Tibial nerve (tissue), 4 donors: ENCODE measurements at regions not wholly inside any gene's neighbourhood (a gene's known extent, or its start where the extent isn't known, plus 50 kb on each side); places are given as distances from the start of the nearest gene placed in this dataset.

Experiments used
- DNase-seq, 2 donors: peaks; one replicate each; pipeline ENCODE4 v3.0.0-alpha.2; 2019; ENCODE audit warnings: low spot score in 2 of 2
- H3K27ac ChIP-seq, 4 donors: fragments of 200-600 bp; sonication (generic) in 3 of 4; one replicate each; pipeline ENCODE4 v1.5.1; 2017 to 2019; ENCODE audit warnings: mild to moderate bottlenecking in 1 of 4
- H3K27me3 ChIP-seq, 2 donors: fragments of 200-600 bp; sonication (generic) in 1 of 2; one replicate each; pipeline versions ENCODE4 v1.5.1 to v1.6.0; 2017 to 2019
- H3K36me3 ChIP-seq, 3 donors: fragments of 200-600 bp; sonication (generic); one replicate each; pipeline ENCODE4 v1.5.1; 2018 to 2019
- H3K4me1 ChIP-seq, 4 donors: fragments of 200-600 bp; sonication (generic) in 3 of 4; one replicate each; pipeline ENCODE4 v1.5.1; 2017 to 2019
- H3K4me3 ChIP-seq, 4 donors: fragments of 200-600 bp; sonication (generic) in 3 of 4; one replicate each; pipeline ENCODE4 v1.5.1; 2017 to 2019; ENCODE audit warnings: mild to moderate bottlenecking in 1 of 4, moderate library complexity in 1 of 4
- H3K9me3 ChIP-seq, 4 donors: fragments of 200-600 bp; sonication (generic) in 3 of 4; one replicate each; pipeline ENCODE4 v1.5.1; 2017 to 2019
- EP300 ChIP-seq, 2 donors: sonication (generic); formaldehyde crosslinking; IDR thresholded peaks; one replicate each; pipeline ENCODE4 v1.6.1; 2017; ENCODE audit warnings: antibody characterized with exemption in 2 of 2, mild to moderate bottlenecking in 1 of 2
- POLR2A ChIP-seq, 2 donors: fragments of 450-650 bp; IDR thresholded peaks; one replicate each; pipeline ENCODE4 v1.6.1; 2017; ENCODE audit warnings: antibody characterized with exemption in 2 of 2, mild to moderate bottlenecking in 2 of 2, moderate library complexity in 2 of 2
- WGBS, 2 donors: methylation state at CpG; one replicate each; pipeline ENCODE4 v1.1.5; 2018; 5-methylcytosine and 5-hydroxymethylcytosine counted together
- TF ChIP-seq, protein P1 (sequence below), 5 experiments: fragments of 200-600 bp in 3 of 5; fragments of 450-650 bp in 2 of 5; sonication (generic) in 3 of 5; IDR thresholded peaks; one replicate each; pipeline ENCODE4 v1.5.1; 2016 to 2019; ENCODE audit warnings: antibody characterized with exemption in 5 of 5, mild to moderate bottlenecking in 3 of 5, moderate library complexity in 2 of 5

- 77 to 82% methylated on average over 5 of the region's 5 CpGs for WGBS, 2 donors
- H3K27me3 ChIP-seq, result no peaks in the 10 kb centered on the region
- no peaks in the 10 kb centered on the region for H3K4me1 ChIP-seq
- H3K9me3 ChIP-seq, result peaks cover 0 to under 1% (median 0%) of the 10 kb centered on the region in 4 donors
- no peak overlapping the region for H3K4me3 ChIP-seq
- peak; percentile 16 to 53 for DNase-seq
- TF ChIP-seq POLR2A (IDR thresholded peaks at IDR 0.05) (no peak), EP300 (IDR thresholded peaks at IDR 0.05) (no peak)
- TF ChIP-seq, protein P1, sequence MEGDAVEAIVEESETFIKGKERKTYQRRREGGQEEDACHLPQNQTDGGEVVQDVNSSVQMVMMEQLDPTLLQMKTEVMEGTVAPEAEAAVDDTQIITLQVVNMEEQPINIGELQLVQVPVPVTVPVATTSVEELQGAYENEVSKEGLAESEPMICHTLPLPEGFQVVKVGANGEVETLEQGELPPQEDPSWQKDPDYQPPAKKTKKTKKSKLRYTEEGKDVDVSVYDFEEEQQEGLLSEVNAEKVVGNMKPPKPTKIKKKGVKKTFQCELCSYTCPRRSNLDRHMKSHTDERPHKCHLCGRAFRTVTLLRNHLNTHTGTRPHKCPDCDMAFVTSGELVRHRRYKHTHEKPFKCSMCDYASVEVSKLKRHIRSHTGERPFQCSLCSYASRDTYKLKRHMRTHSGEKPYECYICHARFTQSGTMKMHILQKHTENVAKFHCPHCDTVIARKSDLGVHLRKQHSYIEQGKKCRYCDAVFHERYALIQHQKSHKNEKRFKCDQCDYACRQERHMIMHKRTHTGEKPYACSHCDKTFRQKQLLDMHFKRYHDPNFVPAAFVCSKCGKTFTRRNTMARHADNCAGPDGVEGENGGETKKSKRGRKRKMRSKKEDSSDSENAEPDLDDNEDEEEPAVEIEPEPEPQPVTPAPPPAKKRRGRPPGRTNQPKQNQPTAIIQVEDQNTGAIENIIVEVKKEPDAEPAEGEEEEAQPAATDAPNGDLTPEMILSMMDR (IDR thresholded peaks at IDR 0.05), result peak in 4 of 5 experiments; percentile 16 to 45 (median 28)
- no peak overlapping the region for H3K27ac ChIP-seq
- H3K36me3 ChIP-seq, result no peaks in the 10 kb centered on the region
Observed at GRCh38 chr6:137661601-137662000, 167.4 kb upstream of the OLIG3 start.

DNA sequence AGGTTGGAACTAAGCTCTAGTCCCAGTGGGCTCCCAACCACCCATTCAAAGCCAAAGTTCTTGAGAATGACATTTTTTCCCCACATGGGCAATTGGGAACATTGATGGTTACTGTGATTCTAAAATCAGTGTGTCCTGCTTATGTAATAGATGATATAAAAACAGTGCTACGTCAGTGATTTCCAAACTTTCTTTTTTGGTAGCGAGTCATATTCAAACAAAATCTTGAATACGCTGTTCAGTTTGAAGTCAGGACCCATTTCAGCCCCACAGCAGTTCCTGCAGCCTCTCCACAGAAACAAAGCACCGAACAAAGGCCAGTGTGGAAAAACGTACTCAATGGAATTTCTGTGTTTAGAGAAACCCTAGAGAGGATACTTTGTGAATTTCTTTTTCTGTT is 170.0 kb upstream of the OLIG3 start:
- H3K36me3 ChIP-seq, result no peaks in the 10 kb centered on the region
- no peaks in the 10 kb centered on the region for H3K4me1 ChIP-seq
- H3K27me3 ChIP-seq, result no peaks in the 10 kb centered on the region
- H3K27ac ChIP-seq, result peak overlapping the region in 1 of 4 donors; percentile 34
- TF ChIP-seq POLR2A (IDR thresholded peaks at IDR 0.05) (no peak), EP300 (IDR thresholded peaks at IDR 0.05) (no peak)
- TF ChIP-seq, protein P1 (IDR thresholded peaks at IDR 0.05), result no peak
- no peak overlapping the region for H3K4me3 ChIP-seq
- WGBS, 2 donors, result 32 to 56% methylated on average over 5 of the region's 5 CpGs
- no peaks in the 10 kb centered on the region for H3K9me3 ChIP-seq
- DNase-seq, result no peak

GRCh38 chr6:137665342-137665934 is 171.2 kb upstream of the OLIG3 start:
- Histone ChIP-seq H3K4me3 (no peak overlapping the region), H3K4me1 (no peaks in the 10 kb centered on the region), H3K27ac (no peak overlapping the region), H3K9me3 (no peaks in the 10 kb centered on the region), H3K36me3 (no peaks in the 10 kb centered on the region), H3K27me3 (no peaks in the 10 kb centered on the region)
- no peak for DNase-seq
- TF ChIP-seq, protein P1 (IDR thresholded peaks at IDR 0.05), result no peak
- TF ChIP-seq POLR2A (IDR thresholded peaks at IDR 0.05), result no peak
- TF ChIP-seq EP300 (IDR thresholded peaks at IDR 0.05), result no peak
- WGBS, 2 donors, result 82 to 85% methylated on average over 6 of the region's 6 CpGs

DNA sequence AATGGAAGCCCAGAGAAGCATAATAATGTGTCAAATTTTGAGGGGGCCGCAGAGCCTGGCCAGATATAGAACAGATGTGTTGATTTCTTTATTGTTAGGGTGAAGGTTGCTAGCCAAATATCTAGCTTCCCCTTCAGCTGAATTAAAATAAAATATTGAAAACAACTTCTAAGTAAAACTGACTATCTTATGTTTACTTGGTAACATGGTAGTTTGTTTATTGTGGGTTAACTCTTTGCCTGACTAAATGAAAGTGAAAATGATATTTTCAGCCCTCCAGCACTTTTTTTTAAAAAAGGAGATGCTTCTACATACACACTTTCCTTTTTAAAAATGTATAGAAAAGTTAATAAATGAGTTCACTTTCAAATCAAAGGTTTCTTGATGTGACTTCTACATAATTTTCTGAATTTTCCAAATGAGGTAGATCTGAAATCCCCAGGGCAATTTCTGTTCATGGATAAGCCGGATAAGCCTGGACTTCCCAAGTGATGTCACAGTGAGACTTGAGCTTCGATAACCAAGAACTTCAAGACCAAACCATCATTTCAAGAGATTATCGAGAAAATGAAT is 172.1 kb upstream of the OLIG3 start:
- DNase-seq, result no peak
- TF ChIP-seq POLR2A (IDR thresholded peaks at IDR 0.05) (no peak), EP300 (IDR thresholded peaks at IDR 0.05) (no peak)
- TF ChIP-seq, protein P1 (IDR thresholded peaks at IDR 0.05), result no peak
- H3K4me1 ChIP-seq, result no peaks in the 10 kb centered on the region
- no peaks in the 10 kb centered on the region for H3K36me3 ChIP-seq
- H3K9me3 ChIP-seq, result no peaks in the 10 kb centered on the region
- WGBS, 2 donors, result 74 to 80% methylated on average over 4 of the region's 4 CpGs
- H3K27me3 ChIP-seq, result no peaks in the 10 kb centered on the region
- no peak overlapping the region for H3K4me3 ChIP-seq
- no peak overlapping the region for H3K27ac ChIP-seq

- TF ChIP-seq EP300 (IDR thresholded peaks at IDR 0.05) (no peak), POLR2A (IDR thresholded peaks at IDR 0.05) (no peak)
- TF ChIP-seq, protein P1 (IDR thresholded peaks at IDR 0.05), result no peak
Observed at GRCh38 chr6:137673603-137674002, 179.4 kb upstream of the OLIG3 start.

More at GRCh38 chr6:137673603-137674002, 179.4 kb upstream of the OLIG3 start:
- Histone ChIP-seq H3K4me1 (no peaks in the 10 kb centered on the region), H3K27ac (no peak overlapping the region), H3K4me3 (no peak overlapping the region), H3K36me3 (no peaks in the 10 kb centered on the region), H3K27me3 (no peaks in the 10 kb centered on the region), H3K9me3 (no peaks in the 10 kb centered on the region)
- 52 to 80% methylated on average over 3 of the region's 3 CpGs for WGBS, 2 donors
- DNase-seq, result no peak
